ENCODE measurements at regions not wholly inside any gene's neighbourhood (a gene's known extent, or its start where the extent isn't known, plus 50 kb on each side); places are given as distances from the start of the nearest gene placed in this dataset.

GRCh38 chr6:12577124-12577850 is 139.3 kb upstream of the PHACTR1 start:
- DNase-seq (ENCODE audit: low read depth in 4 of 4, low spot score in 3 of 4): no peak

GRCh38 chr6:12578097-12578496 is 138.5 kb upstream of the PHACTR1 start:
- DNase-seq (ENCODE audit: low read depth in 4 of 4, low spot score in 3 of 4): no peak

GRCh38 chr6:12578751-12579150 is 137.8 kb upstream of the PHACTR1 start:
- no peak for DNase-seq (ENCODE audit: low read depth in 4 of 4, low spot score in 3 of 4)

GRCh38 chr6:12580290-12580689 is 136.3 kb upstream of the PHACTR1 start:
- DNase-seq (ENCODE audit: low read depth in 4 of 4, low spot score in 3 of 4): no peak

- no peak for DNase-seq (ENCODE audit: low read depth in 4 of 4, low spot score in 3 of 4)
These were observed 134.0 kb upstream of the PHACTR1 start for GRCh38 chr6:12582421-12583110.

- DNase-seq (ENCODE audit: low read depth in 4 of 4, low spot score in 3 of 4): no peak
These were observed 131.7 kb upstream of the PHACTR1 start for GRCh38 chr6:12584631-12585405.

- DNase-seq (ENCODE audit: low read depth in 4 of 4, low spot score in 3 of 4): no peak
These were observed 131.0 kb upstream of the PHACTR1 start for GRCh38 chr6:12585497-12585958.

- no peak for DNase-seq (ENCODE audit: low read depth in 4 of 4, low spot score in 3 of 4)
These were observed 129.7 kb upstream of the PHACTR1 start for GRCh38 chr6:12586721-12587480.

GRCh38 chr6:12590901-12591300 is 125.7 kb upstream of the PHACTR1 start:
- no peak for DNase-seq (ENCODE audit: low read depth in 4 of 4, low spot score in 3 of 4)

GRCh38 chr6:12592634-12593033 is 123.9 kb upstream of the PHACTR1 start:
- no peak for DNase-seq (ENCODE audit: low read depth in 4 of 4, low spot score in 3 of 4)

GRCh38 chr6:12593771-12594529 is 122.6 kb upstream of the PHACTR1 start:
- no peak for DNase-seq (ENCODE audit: low read depth in 4 of 4, low spot score in 3 of 4)

GRCh38 chr6:12594530-12594893 is 122.1 kb upstream of the PHACTR1 start:
- no peak for DNase-seq (ENCODE audit: low read depth in 4 of 4, low spot score in 3 of 4)

GRCh38 chr6:12595161-12595811 is 121.3 kb upstream of the PHACTR1 start:
- DNase-seq (ENCODE audit: low read depth in 4 of 4, low spot score in 3 of 4): no peak

GRCh38 chr6:12596731-12597130 is 119.8 kb upstream of the PHACTR1 start:
- no peak for DNase-seq (ENCODE audit: low read depth in 4 of 4, low spot score in 3 of 4)

GRCh38 chr6:12598919-12599318 is 117.6 kb upstream of the PHACTR1 start:
- DNase-seq (ENCODE audit: low read depth in 4 of 4, low spot score in 3 of 4): no peak

GRCh38 chr6:12601881-12602280 is 114.7 kb upstream of the PHACTR1 start:
- DNase-seq (ENCODE audit: low read depth in 4 of 4, low spot score in 3 of 4): no peak

GRCh38 chr6:12602342-12602741 is 114.2 kb upstream of the PHACTR1 start:
- DNase-seq (ENCODE audit: low read depth in 4 of 4, low spot score in 3 of 4): no peak

GRCh38 chr6:12602951-12603672 is 113.5 kb upstream of the PHACTR1 start:
- DNase-seq (ENCODE audit: low read depth in 4 of 4, low spot score in 3 of 4): no peak

GRCh38 chr6:12603673-12604049 is 112.9 kb upstream of the PHACTR1 start:
- DNase-seq (ENCODE audit: low read depth in 4 of 4, low spot score in 3 of 4): no peak

All from right renal pelvis (tissue), 4 donors.